K562 (cell line): ENCODE measurements at regions not wholly inside any gene's neighbourhood (a gene's known extent, or its start where the extent isn't known, plus 50 kb on each side); places are given as distances from the start of the nearest gene placed in this dataset.

ENCODE experiments used
- CTBP1 ChIP-seq: fragments of 450-650 bp; IDR thresholded peaks from 2 replicates; pipeline ENCODE4 v1.6.1; 2016; ENCODE audit warnings: borderline replicate concordance
- CTCF ChIP-seq, 3 experiments: IDR thresholded peaks in 2 of 3; conservative IDR thresholded peaks in 1 of 3; 2 replicates each; pipeline ENCODE4 v1.5.1; 2011 to 2012; ENCODE audit warnings: low read length in 3 of 3, mild to moderate bottlenecking in 3 of 3, control low read depth in 2 of 3, improper control_type of control experiment in 1 of 3, inconsistent platforms in 1 of 3, low read depth in 1 of 3, mixed read lengths in 1 of 3, moderate library complexity in 1 of 3; ENCODE audit not compliant: insufficient read depth in 2 of 3
- DNMT1 ChIP-seq: fragments of 450-650 bp; IDR thresholded peaks from 2 replicates; pipeline ENCODE4 v1.6.1; 2016; ENCODE audit warnings: antibody characterized with exemption, mild to moderate bottlenecking
- IFI16 ChIP-seq: fragments of 250-450 bp; sonication (Bioruptor Pico); IDR thresholded peaks from 2 replicates; pipeline ENCODE4 v2.1.2; 2022; ENCODE audit warnings: mild to moderate bottlenecking, inconsistent platforms
- MEIS2 ChIP-seq: fragments of 450-650 bp; IDR thresholded peaks from 2 replicates; pipeline ENCODE4 v1.6.1; 2014; ENCODE audit warnings: mild to moderate bottlenecking; ENCODE audit not compliant: partially characterized antibody
- MTA1 ChIP-seq: fragments of 450-650 bp; IDR thresholded peaks from 2 replicates; pipeline ENCODE4 v1.6.1; 2017; ENCODE audit warnings: borderline replicate concordance
- TBP ChIP-seq: optimal IDR thresholded peaks from 2 replicates; pipeline ENCODE3; 2011; ENCODE audit warnings: low read depth, low read length, improper control_type of control experiment
- THRAP3 ChIP-seq: fragments of 450-650 bp; IDR thresholded peaks from 2 replicates; pipeline ENCODE4 v1.6.1; 2016; ENCODE audit warnings: mild to moderate bottlenecking, inconsistent platforms, borderline replicate concordance

DNA sequence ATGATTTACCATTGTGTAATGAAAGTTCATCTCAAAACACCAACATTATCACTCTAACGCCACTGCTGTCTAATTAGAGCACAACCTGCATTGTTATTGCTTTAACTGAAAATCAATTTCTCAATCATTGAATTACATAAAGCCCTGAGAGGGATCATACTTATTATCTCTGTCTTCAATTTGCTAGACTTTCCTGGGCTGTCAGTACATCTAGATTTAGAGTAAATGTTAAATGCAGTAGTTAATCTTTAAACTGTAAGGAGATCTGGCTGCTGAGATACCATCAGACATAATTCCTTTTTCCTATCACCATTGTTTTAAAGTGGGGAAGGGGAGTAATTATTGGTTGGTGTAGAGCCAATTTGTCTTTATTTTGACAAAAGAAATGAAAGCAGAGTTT lies 1995.1 kb downstream of the MRPL39 start:
- TF ChIP-seq DNMT1 (no peak), TBP (no peak), IFI16 (CRISPR knock-in tag) (no peak), CTBP1 (no peak), MEIS2 (no peak), THRAP3 (no peak), MTA1 (no peak), CTCF (IDR thresholded peaks at IDR 0.05 in 2 of 3, conservative IDR thresholded peaks at IDR 0.05 in 1 of 3; ENCODE audit: insufficient read depth in 2 of 3, low read depth in 1 of 3, low read length in 3 of 3) (no peak)
